LHCN-M2 (cell line): ENCODE measurements at regions not wholly inside any gene's neighbourhood (a gene's known extent, or its start where the extent isn't known, plus 50 kb on each side); places are given as distances from the start of the nearest gene placed in this dataset.
"Not testable (repeated sequence)": the region's sequence is repeated elsewhere in the genome, so short reads cannot be mapped to it uniquely, and the experiment has no call there.

ENCODE experiments used
- DNase-seq: peaks from one replicate; pipeline ENCODE4 v3.0.0-alpha.2; 2012; ENCODE audit warnings: low read depth

- peak; percentile 49 for DNase-seq
Observed at GRCh38 chr12:58069268-58069963, 128.0 kb downstream of the ATP23 start.

- DNase-seq, result no peak
Observed at GRCh38 chr12:58071994-58072393, 130.6 kb downstream of the ATP23 start.

GRCh38 chr12:58074259-58074658, 132.9 kb downstream of the ATP23 start:
- DNase-seq, result no peak

GRCh38 chr12:58079806-58080205, 138.4 kb downstream of the ATP23 start:
- no peak for DNase-seq

GRCh38 chr12:58081488-58081887, 140.1 kb downstream of the ATP23 start:
- DNase-seq, result no peak

- DNase-seq, result no peak
Observed at GRCh38 chr12:58082996-58083395, 141.6 kb downstream of the ATP23 start.

GRCh38 chr12:58086006-58086405, 144.6 kb downstream of the ATP23 start:
- DNase-seq, result no peak

- DNase-seq, result no peak
Observed at GRCh38 chr12:58086930-58087329, 145.6 kb downstream of the ATP23 start.

- no peak for DNase-seq
Observed at GRCh38 chr12:58087423-58088127, 146.2 kb downstream of the ATP23 start.

- DNase-seq, result no peak
Observed at GRCh38 chr12:58089588-58089987, 148.2 kb downstream of the ATP23 start.

GRCh38 chr12:58090685-58091084, 149.3 kb downstream of the ATP23 start:
- DNase-seq, result no peak

- no peak for DNase-seq
Observed at GRCh38 chr12:58095002-58095401, 153.6 kb downstream of the ATP23 start.

GRCh38 chr12:58097741-58098140, 156.4 kb downstream of the ATP23 start:
- no peak for DNase-seq

GRCh38 chr12:58099476-58099875, 158.1 kb downstream of the ATP23 start:
- no peak for DNase-seq

GRCh38 chr12:58104351-58104755, 163.0 kb downstream of the ATP23 start:
- DNase-seq, result peak; percentile 23

GRCh38 chr12:58105225-58106119, 164.1 kb downstream of the ATP23 start:
- DNase-seq, result peak; percentile 5

GRCh38 chr12:58106195-58106594, 164.8 kb downstream of the ATP23 start:
- no peak for DNase-seq

GRCh38 chr12:58117201-58117600, 175.8 kb downstream of the ATP23 start:
- DNase-seq, result no peak

GRCh38 chr12:58117667-58118066, 176.3 kb downstream of the ATP23 start:
- DNase-seq, result no peak

GRCh38 chr12:58125761-58126160, 184.4 kb downstream of the ATP23 start:
- DNase-seq, result not testable (repeated sequence)

- DNase-seq, result no peak
Observed at GRCh38 chr12:58131986-58132755, 190.8 kb downstream of the ATP23 start.
